ENCODE measurements at regions not wholly inside any gene's neighbourhood (a gene's known extent, or its start where the extent isn't known, plus 50 kb on each side); places are given as distances from the start of the nearest gene placed in this dataset.

- TF ChIP-seq EZH2phosphoT487 (IDR thresholded peaks at IDR 0.05; ENCODE audit: low read length) (no peak), CTCF (IDR thresholded peaks at IDR 0.05; ENCODE audit: low read length) (no peak), EZH2 (optimal IDR thresholded peaks at IDR 0.05; ENCODE audit: low read depth, low read length) (no peak)
- no peak overlapping the region for H3K4me3 ChIP-seq (ENCODE audit: low read length)
- H3F3A ChIP-seq (ENCODE audit: insufficient read depth, low read length), result no peaks in the 10 kb centered on the region
- H3K9ac ChIP-seq (ENCODE audit: low read length), result no peak overlapping the region
- no peaks in the 10 kb centered on the region for H4K20me1 ChIP-seq (ENCODE audit: insufficient read depth, low read length)
- no peaks in the 10 kb centered on the region for H3K9me2 ChIP-seq (replicated peaks; ENCODE audit: insufficient read depth, low read length)
- H3K9me3 ChIP-seq (replicated peaks; ENCODE audit: insufficient read depth, low read length), result no peaks in the 10 kb centered on the region
- no peak overlapping the region for H3K27ac ChIP-seq (ENCODE audit: low read length)
- no peaks in the 10 kb centered on the region for H3K27me3 ChIP-seq (replicated peaks; ENCODE audit: insufficient read depth, low read length)
- H3K4me2 ChIP-seq (ENCODE audit: low read depth, low read length), result no peak overlapping the region
- no peaks in the 10 kb centered on the region for H3K36me3 ChIP-seq (replicated peaks; ENCODE audit: insufficient read depth, low read length)
- H3K4me1 ChIP-seq (ENCODE audit: low read length), result no peaks in the 10 kb centered on the region
- no peaks in the 10 kb centered on the region for H3K79me2 ChIP-seq (ENCODE audit: low read length)
- H2AFZ ChIP-seq (ENCODE audit: low read length), result no peak overlapping the region
- DNase-seq, result no peak
Observed at GRCh38 chr16:50924759-50925545, 183.1 kb downstream of the CYLD start.

- no peaks in the 10 kb centered on the region for H3K9me2 ChIP-seq (replicated peaks; ENCODE audit: insufficient read depth, low read length)
- H3F3A ChIP-seq (ENCODE audit: insufficient read depth, low read length), result no peaks in the 10 kb centered on the region
- H3K4me1 ChIP-seq (ENCODE audit: low read length), result no peaks in the 10 kb centered on the region
- H3K36me3 ChIP-seq (replicated peaks; ENCODE audit: insufficient read depth, low read length), result no peaks in the 10 kb centered on the region
- H2AFZ ChIP-seq (ENCODE audit: low read length), result no peak overlapping the region
- no peak overlapping the region for H3K4me2 ChIP-seq (ENCODE audit: low read depth, low read length)
- H3K79me2 ChIP-seq (ENCODE audit: low read length), result no peaks in the 10 kb centered on the region
- DNase-seq, result no peak
- no peaks in the 10 kb centered on the region for H3K9me3 ChIP-seq (replicated peaks; ENCODE audit: insufficient read depth, low read length)
- H4K20me1 ChIP-seq (ENCODE audit: insufficient read depth, low read length), result no peaks in the 10 kb centered on the region
- no peak overlapping the region for H3K27ac ChIP-seq (ENCODE audit: low read length)
- H3K9ac ChIP-seq (ENCODE audit: low read length), result no peak overlapping the region
- H3K4me3 ChIP-seq (ENCODE audit: low read length), result no peak overlapping the region
- TF ChIP-seq EZH2 (optimal IDR thresholded peaks at IDR 0.05; ENCODE audit: low read depth, low read length), result no peak
- no peak for TF ChIP-seq CTCF (IDR thresholded peaks at IDR 0.05; ENCODE audit: low read length)
- no peaks in the 10 kb centered on the region for H3K27me3 ChIP-seq (replicated peaks; ENCODE audit: insufficient read depth, low read length)
Observed at GRCh38 chr16:50917950-50918703, 176.2 kb downstream of the CYLD start.

- Histone ChIP-seq H3K4me2 (ENCODE audit: low read depth, low read length) (no peak overlapping the region), H2AFZ (ENCODE audit: low read length) (no peak overlapping the region), H3K27ac (ENCODE audit: low read length) (no peak overlapping the region), H3K4me1 (ENCODE audit: low read length) (no peaks in the 10 kb centered on the region), H3K36me3 (replicated peaks; ENCODE audit: insufficient read depth, low read length) (no peaks in the 10 kb centered on the region), H3K27me3 (replicated peaks; ENCODE audit: insufficient read depth, low read length) (no peaks in the 10 kb centered on the region), H3K9me3 (replicated peaks; ENCODE audit: insufficient read depth, low read length) (no peaks in the 10 kb centered on the region), H4K20me1 (ENCODE audit: insufficient read depth, low read length) (no peaks in the 10 kb centered on the region), H3K9ac (ENCODE audit: low read length) (no peak overlapping the region), H3K4me3 (ENCODE audit: low read length) (no peak overlapping the region), H3K79me2 (ENCODE audit: low read length) (no peaks in the 10 kb centered on the region), H3K9me2 (replicated peaks; ENCODE audit: insufficient read depth, low read length) (no peaks in the 10 kb centered on the region), H3F3A (ENCODE audit: insufficient read depth, low read length) (no peaks in the 10 kb centered on the region)
- TF ChIP-seq CTCF (IDR thresholded peaks at IDR 0.05; ENCODE audit: low read length) (no peak), EZH2 (optimal IDR thresholded peaks at IDR 0.05; ENCODE audit: low read depth, low read length) (no peak), EZH2phosphoT487 (IDR thresholded peaks at IDR 0.05; ENCODE audit: low read length) (no peak)
- DNase-seq, result no peak
Observed at GRCh38 chr16:50916040-50916439, 174.2 kb downstream of the CYLD start.

All from MM.1S (cell line).